ENCODE measurements at regions not wholly inside any gene's neighbourhood (a gene's known extent, or its start where the extent isn't known, plus 50 kb on each side); places are given as distances from the start of the nearest gene placed in this dataset.

- Histone ChIP-seq H3K27ac (no peak overlapping the region), H3K4me1 (no peaks in the 10 kb centered on the region), H3K9me3 (peaks cover 0 to 6% (median 0%) of the 10 kb centered on the region in 11 donors), H3K27me3 (no peaks in the 10 kb centered on the region), H3K36me3 (no peaks in the 10 kb centered on the region), H3K4me3 (no peak overlapping the region)
- no peak for DNase-seq
- WGBS, 2 donors: 89 to 91% methylated on average over 8 of the region's 8 CpGs
- intact Hi-C loops (cut with DNase I): no loop called here
- no peak for TF ChIP-seq CTCF (IDR thresholded peaks at IDR 0.05)
- ATAC-seq: no peak
Measured at GRCh38 chr4:35102066-35102465, 1142.2 kb downstream of the ARAP2 start.

- H3K27ac ChIP-seq: no peak overlapping the region
- DNase-seq: no peak
- peaks cover 0 to 12% (median 0%) of the 10 kb centered on the region in 11 donors for H3K9me3 ChIP-seq
- ATAC-seq: no peak
- no peaks in the 10 kb centered on the region for H3K27me3 ChIP-seq
- H3K4me1 ChIP-seq: no peaks in the 10 kb centered on the region
- H3K36me3 ChIP-seq: no peaks in the 10 kb centered on the region
- H3K4me3 ChIP-seq: no peak overlapping the region
- WGBS, 2 donors: 70 to 78% methylated on average over 4 of the region's 4 CpGs
- no peak for TF ChIP-seq CTCF (IDR thresholded peaks at IDR 0.05)
- intact Hi-C loops (cut with DNase I): no loop called here
Measured at GRCh38 chr4:35105486-35105885, 1138.8 kb downstream of the ARAP2 start.

- Histone ChIP-seq H3K4me3 (no peak overlapping the region), H3K36me3 (no peaks in the 10 kb centered on the region), H3K4me1 (no peaks in the 10 kb centered on the region), H3K27me3 (no peaks in the 10 kb centered on the region), H3K9me3 (peaks cover 0 to 6% (median 0%) of the 10 kb centered on the region in 11 donors), H3K27ac (no peak overlapping the region)
- WGBS, 2 donors: 87 to 88% methylated on average over 13 of the region's 13 CpGs
- intact Hi-C loops (cut with DNase I): no loop called here
- ATAC-seq (no peak), DNase-seq (no peak)
- no peak for TF ChIP-seq CTCF (IDR thresholded peaks at IDR 0.05)
Measured at GRCh38 chr4:35106091-35106734, 1138.1 kb downstream of the ARAP2 start.

GRCh38 chr4:35124106-35124505 lies 1120.2 kb downstream of the ARAP2 start:
- TF ChIP-seq CTCF (IDR thresholded peaks at IDR 0.05): no peak
- ATAC-seq: no peak
- H3K27ac ChIP-seq: no peak overlapping the region

More at GRCh38 chr4:35124106-35124505, 1120.2 kb downstream of the ARAP2 start:
- Histone ChIP-seq H3K4me1 (no peaks in the 10 kb centered on the region), H3K27me3 (no peaks in the 10 kb centered on the region), H3K36me3 (no peaks in the 10 kb centered on the region), H3K4me3 (no peak overlapping the region), H3K9me3 (peaks cover 0 to 7% (median 0%) of the 10 kb centered on the region in 11 donors)
- DNase-seq: no peak
- intact Hi-C loops (cut with DNase I): no loop called here
